ENCODE measurements at regions not wholly inside any gene's neighbourhood (a gene's known extent, or its start where the extent isn't known, plus 50 kb on each side); places are given as distances from the start of the nearest gene placed in this dataset.

GRCh38 chr14:101131451-101131916 is 228.0 kb upstream of the RTL1 start:
- TF ChIP-seq, protein P1, sequence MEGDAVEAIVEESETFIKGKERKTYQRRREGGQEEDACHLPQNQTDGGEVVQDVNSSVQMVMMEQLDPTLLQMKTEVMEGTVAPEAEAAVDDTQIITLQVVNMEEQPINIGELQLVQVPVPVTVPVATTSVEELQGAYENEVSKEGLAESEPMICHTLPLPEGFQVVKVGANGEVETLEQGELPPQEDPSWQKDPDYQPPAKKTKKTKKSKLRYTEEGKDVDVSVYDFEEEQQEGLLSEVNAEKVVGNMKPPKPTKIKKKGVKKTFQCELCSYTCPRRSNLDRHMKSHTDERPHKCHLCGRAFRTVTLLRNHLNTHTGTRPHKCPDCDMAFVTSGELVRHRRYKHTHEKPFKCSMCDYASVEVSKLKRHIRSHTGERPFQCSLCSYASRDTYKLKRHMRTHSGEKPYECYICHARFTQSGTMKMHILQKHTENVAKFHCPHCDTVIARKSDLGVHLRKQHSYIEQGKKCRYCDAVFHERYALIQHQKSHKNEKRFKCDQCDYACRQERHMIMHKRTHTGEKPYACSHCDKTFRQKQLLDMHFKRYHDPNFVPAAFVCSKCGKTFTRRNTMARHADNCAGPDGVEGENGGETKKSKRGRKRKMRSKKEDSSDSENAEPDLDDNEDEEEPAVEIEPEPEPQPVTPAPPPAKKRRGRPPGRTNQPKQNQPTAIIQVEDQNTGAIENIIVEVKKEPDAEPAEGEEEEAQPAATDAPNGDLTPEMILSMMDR (IDR thresholded peaks at IDR 0.05), result no peak
- TF ChIP-seq POLR2A (IDR thresholded peaks at IDR 0.05), result no peak

All from right lobe of liver (tissue), 4 donors.